Mucosa of stomach (tissue), 1 donor: ENCODE measurements at regions not wholly inside any gene's neighbourhood (a gene's known extent, or its start where the extent isn't known, plus 50 kb on each side); places are given as distances from the start of the nearest gene placed in this dataset.

Experiments used
- H3K27me3 ChIP-seq: one replicate; pipeline ENCODE4 v1.7.0; 2013; ENCODE audit warnings: mild to moderate bottlenecking, low read length; ENCODE audit not compliant: control insufficient read depth, insufficient read depth
- H3K36me3 ChIP-seq: one replicate; pipeline ENCODE4 v1.7.0; 2013; ENCODE audit warnings: low read length; ENCODE audit not compliant: control insufficient read depth, insufficient read depth
- H3K4me1 ChIP-seq: one replicate; pipeline ENCODE4 v1.7.0; 2013; ENCODE audit warnings: mild to moderate bottlenecking, low read length; ENCODE audit not compliant: control insufficient read depth, insufficient read depth
- H3K4me3 ChIP-seq: one replicate; pipeline ENCODE4 v1.7.0; 2013; ENCODE audit warnings: low read length
- H3K9ac ChIP-seq: one replicate; pipeline ENCODE4 v1.7.0; 2013; ENCODE audit warnings: mild to moderate bottlenecking, low read length, moderate library complexity
- H3K9me3 ChIP-seq: one replicate; pipeline ENCODE4 v1.7.0; 2013; ENCODE audit warnings: mild to moderate bottlenecking, low read length, moderate library complexity; ENCODE audit not compliant: control insufficient read depth
- donor health status: Pancreatic carcinoma.

DNA sequence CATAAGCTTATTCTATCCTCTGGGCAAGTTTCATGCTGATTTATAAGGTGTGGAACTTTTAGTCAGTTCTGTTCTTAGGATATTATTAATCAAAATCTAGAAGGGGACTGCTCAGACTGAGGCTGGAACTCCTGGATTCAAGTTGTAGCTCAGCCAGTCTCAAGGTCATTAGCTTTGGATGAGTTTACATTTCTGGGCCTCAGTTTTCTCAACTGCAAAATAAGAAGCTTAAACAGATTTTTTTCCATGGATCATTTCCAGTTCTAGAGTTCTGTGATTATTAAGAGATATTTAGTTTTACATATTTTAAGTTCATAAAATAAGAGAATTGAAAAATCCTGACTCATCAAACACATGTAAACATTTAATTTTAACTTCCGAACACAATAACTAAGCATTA, 442.5 kb upstream of the PKDCC start:
- Histone ChIP-seq H3K9ac (no peak overlapping the region), H3K9me3 (no peaks in the 10 kb centered on the region), H3K4me1 (no peaks in the 10 kb centered on the region), H3K4me3 (no peak overlapping the region), H3K36me3 (no peaks in the 10 kb centered on the region), H3K27me3 (no peaks in the 10 kb centered on the region)

- no peaks in the 10 kb centered on the region for H3K4me1 ChIP-seq
- H3K9ac ChIP-seq, result no peak overlapping the region
- H3K4me3 ChIP-seq, result no peak overlapping the region
- no peaks in the 10 kb centered on the region for H3K9me3 ChIP-seq
- H3K36me3 ChIP-seq, result no peaks in the 10 kb centered on the region
- no peaks in the 10 kb centered on the region for H3K27me3 ChIP-seq
Measured at GRCh38 chr2:41605914-41606313, 441.9 kb upstream of the PKDCC start.

DNA sequence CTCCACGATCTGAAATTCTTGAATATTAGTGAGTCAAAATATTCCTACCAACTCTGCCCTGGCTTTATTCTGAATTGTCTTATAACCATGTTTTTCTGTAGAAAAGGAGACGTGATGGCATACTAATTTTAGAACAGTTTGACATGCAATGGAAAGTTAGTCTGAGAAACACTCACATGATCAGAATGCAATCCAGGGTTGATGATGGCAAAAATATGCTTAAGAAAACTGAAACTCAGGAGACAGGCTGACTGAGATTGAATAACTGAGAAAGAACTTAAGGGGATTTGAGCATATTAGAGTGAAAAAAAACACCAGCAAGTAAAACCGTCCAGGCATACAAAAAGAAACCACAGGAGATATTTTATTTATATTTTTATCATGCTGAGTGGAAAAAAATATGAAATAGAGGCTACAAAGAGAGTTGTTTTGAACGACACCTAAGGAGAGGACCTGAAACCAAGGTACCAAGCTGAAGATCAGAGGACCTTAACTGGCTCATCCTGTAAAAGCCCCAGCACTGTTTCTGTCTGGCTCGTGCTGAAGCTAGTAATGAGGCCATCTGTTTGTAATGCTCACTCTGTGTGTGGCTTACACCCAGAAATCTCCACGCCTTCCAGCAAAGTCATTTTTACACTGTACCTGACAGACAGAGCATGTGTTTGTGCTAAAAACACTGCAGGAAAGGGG, 437.2 kb upstream of the PKDCC start:
- Histone ChIP-seq H3K9ac (no peak overlapping the region), H3K4me3 (no peak overlapping the region), H3K27me3 (no peaks in the 10 kb centered on the region), H3K9me3 (no peaks in the 10 kb centered on the region), H3K4me1 (no peaks in the 10 kb centered on the region), H3K36me3 (no peaks in the 10 kb centered on the region)

DNA sequence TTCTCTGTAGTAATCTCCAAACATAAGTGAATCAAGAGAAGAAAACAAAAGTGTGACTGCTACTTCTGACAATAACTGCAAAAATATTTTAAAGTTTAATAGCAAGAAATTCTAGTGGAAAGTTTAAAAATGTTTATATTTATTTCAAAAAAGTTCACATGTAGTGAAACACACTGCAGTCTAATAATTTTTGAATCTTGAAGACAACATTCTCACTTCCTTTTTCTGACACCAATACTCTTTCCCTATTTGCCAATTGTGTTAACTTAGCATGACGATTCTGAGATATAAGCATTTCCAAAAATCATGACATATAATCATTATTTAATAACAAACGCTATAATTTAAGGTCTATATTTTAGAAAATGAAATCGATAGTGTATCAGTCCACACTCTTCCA, 429.1 kb upstream of the PKDCC start:
- Histone ChIP-seq H3K27me3 (no peaks in the 10 kb centered on the region), H3K9ac (no peak overlapping the region)

GRCh38 chr2:41621095-41621494, 426.7 kb upstream of the PKDCC start:
- Histone ChIP-seq H3K4me1 (no peaks in the 10 kb centered on the region), H3K9ac (no peak overlapping the region), H3K36me3 (no peaks in the 10 kb centered on the region), H3K4me3 (no peak overlapping the region), H3K9me3 (no peaks in the 10 kb centered on the region), H3K27me3 (no peaks in the 10 kb centered on the region)

More for the DNA sequence above, 429.1 kb upstream of the PKDCC start:
- H3K4me3 ChIP-seq, result no peak overlapping the region
- H3K4me1 ChIP-seq, result no peaks in the 10 kb centered on the region
- no peaks in the 10 kb centered on the region for H3K9me3 ChIP-seq
- H3K36me3 ChIP-seq, result no peaks in the 10 kb centered on the region

DNA sequence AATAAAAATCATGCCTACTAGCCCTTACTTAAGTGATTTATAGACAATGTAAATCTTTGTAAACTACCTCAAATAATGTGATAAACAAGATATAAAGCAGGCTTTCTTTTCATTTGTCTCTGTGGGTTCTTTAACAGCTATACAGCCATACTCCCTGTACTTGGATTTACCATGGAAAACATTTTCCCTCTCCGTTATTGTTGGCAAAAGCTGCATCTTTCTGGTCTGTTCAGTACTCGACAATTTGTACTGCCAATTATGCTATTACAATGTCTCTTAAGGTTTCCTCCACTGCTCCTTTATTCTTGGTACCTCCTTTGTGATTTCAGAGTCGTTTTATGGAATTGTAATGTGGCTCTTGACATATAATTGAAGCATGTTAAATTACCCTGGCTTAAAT, 426.3 kb upstream of the PKDCC start:
- H3K9ac ChIP-seq, result no peak overlapping the region
- H3K4me1 ChIP-seq, result no peaks in the 10 kb centered on the region
- H3K27me3 ChIP-seq, result no peaks in the 10 kb centered on the region
- H3K9me3 ChIP-seq, result no peaks in the 10 kb centered on the region
- H3K4me3 ChIP-seq, result no peak overlapping the region
- no peaks in the 10 kb centered on the region for H3K36me3 ChIP-seq

DNA sequence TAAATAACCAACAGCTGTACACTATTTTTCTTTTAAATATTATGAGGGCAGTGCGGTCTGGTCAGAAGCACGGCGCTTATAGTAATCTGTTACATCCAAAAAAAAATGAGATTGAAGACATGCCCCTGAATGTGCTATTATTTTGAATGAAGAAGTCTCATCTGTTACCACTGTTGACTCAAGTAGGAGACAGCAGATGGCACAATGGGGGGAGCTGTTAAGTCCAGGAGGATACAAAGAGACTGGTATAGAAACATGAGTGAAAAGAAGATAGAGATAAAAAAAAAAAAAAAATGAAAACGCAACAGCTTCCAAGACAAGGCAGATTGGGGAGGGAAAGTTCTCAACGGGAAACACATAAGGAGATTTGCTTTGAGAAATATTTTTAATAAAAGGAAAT, 425.5 kb upstream of the PKDCC start:
- no peak overlapping the region for H3K9ac ChIP-seq
- H3K27me3 ChIP-seq, result no peaks in the 10 kb centered on the region
- H3K36me3 ChIP-seq, result no peaks in the 10 kb centered on the region
- no peaks in the 10 kb centered on the region for H3K9me3 ChIP-seq
- H3K4me1 ChIP-seq, result no peaks in the 10 kb centered on the region
- no peak overlapping the region for H3K4me3 ChIP-seq

DNA sequence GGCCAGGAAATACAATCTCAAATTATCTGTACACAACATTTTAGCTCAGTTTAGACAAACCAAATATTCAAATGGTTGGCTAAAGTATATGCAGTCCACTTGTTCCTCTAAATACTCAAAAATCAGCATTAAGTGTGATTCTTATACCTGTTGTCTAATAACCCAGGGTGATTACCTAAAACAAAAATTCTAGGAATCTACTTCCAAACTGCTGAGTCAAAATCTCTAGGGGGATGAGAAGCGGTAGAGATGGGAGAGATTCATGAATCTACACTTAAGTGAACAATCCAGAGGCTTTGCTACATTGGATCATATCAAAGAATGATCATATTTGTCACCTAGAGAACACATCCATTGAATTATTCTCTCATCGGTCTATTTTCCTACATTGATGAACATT, 420.9 kb upstream of the PKDCC start:
- Histone ChIP-seq H3K4me3 (no peak overlapping the region), H3K9ac (no peak overlapping the region), H3K27me3 (no peaks in the 10 kb centered on the region), H3K9me3 (no peaks in the 10 kb centered on the region), H3K36me3 (no peaks in the 10 kb centered on the region), H3K4me1 (no peaks in the 10 kb centered on the region)

DNA sequence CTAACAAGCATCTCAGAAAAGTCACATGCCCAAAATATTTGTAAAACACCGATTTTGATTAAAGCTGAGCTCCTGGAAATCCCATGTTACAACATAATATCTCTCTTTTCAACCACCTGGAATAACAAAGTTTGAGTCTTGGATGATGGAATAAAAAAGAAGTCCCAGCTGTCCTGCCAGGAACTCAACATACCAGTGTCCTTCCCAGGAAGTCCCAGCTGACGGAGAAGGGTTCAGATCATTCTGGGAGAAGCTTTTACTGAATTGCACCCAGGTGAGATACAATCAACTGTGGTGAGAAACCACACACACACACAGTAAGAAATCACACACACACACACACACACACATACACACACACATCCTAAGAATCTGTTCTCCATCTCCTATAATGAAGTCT, 413.1 kb upstream of the PKDCC start:
- no peaks in the 10 kb centered on the region for H3K9me3 ChIP-seq
- H3K27me3 ChIP-seq, result no peaks in the 10 kb centered on the region
- no peak overlapping the region for H3K4me3 ChIP-seq
- H3K4me1 ChIP-seq, result no peaks in the 10 kb centered on the region
- no peak overlapping the region for H3K9ac ChIP-seq
- no peaks in the 10 kb centered on the region for H3K36me3 ChIP-seq

DNA sequence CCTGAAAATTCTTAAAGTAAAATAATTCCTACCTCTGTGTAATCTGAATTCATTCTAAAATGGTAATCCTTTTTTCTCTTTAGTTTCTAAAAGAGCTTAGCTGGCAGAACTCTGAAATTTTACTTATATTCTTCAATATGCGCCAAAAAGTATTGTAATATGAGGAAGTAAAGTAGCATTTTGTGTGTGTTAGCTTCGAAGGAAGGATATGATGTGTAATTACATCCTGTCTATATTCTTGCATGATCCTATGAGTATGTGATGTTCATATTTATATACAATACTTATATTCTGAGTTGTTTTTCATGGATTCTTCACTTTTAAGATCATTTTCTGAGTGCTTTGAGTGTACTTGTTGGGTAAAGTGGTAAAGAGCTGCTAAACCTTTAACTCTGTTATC, 402.9 kb upstream of the PKDCC start:
- H3K9me3 ChIP-seq, result no peaks in the 10 kb centered on the region
- no peaks in the 10 kb centered on the region for H3K27me3 ChIP-seq
- no peak overlapping the region for H3K9ac ChIP-seq
- H3K36me3 ChIP-seq, result no peaks in the 10 kb centered on the region
- no peaks in the 10 kb centered on the region for H3K4me1 ChIP-seq
- H3K4me3 ChIP-seq, result no peak overlapping the region

- H3K36me3 ChIP-seq, result no peaks in the 10 kb centered on the region
- no peaks in the 10 kb centered on the region for H3K27me3 ChIP-seq
- no peak overlapping the region for H3K9ac ChIP-seq
- H3K9me3 ChIP-seq, result no peaks in the 10 kb centered on the region
- H3K4me1 ChIP-seq, result no peaks in the 10 kb centered on the region
- no peak overlapping the region for H3K4me3 ChIP-seq
Measured at GRCh38 chr2:41647468-41648050, 400.3 kb upstream of the PKDCC start.

DNA sequence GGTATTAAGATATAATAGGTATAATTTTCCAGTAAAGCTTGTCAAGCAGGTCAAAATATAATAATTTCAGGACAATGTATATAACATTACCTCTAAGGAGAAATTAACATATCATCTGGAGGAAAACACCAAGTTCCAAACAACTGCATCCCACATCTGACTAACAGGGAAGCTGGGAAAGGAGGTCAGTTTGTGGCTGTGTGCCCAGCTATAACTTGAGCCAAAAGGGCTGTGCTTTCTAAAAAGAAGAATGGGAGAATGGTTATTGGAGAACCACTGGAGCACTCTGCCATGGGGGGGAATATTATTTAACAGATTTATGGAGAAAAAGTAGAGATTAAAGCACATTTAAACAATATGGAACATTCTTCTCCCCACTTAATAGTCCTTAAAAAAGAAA, 390.6 kb upstream of the PKDCC start:
- Histone ChIP-seq H3K9me3 (no peaks in the 10 kb centered on the region), H3K27me3 (no peaks in the 10 kb centered on the region), H3K36me3 (no peaks in the 10 kb centered on the region), H3K4me3 (no peak overlapping the region), H3K9ac (no peak overlapping the region), H3K4me1 (no peaks in the 10 kb centered on the region)

- H3K4me3 ChIP-seq, result no peak overlapping the region
- no peak overlapping the region for H3K9ac ChIP-seq
- no peaks in the 10 kb centered on the region for H3K4me1 ChIP-seq
- H3K36me3 ChIP-seq, result no peaks in the 10 kb centered on the region
- no peaks in the 10 kb centered on the region for H3K9me3 ChIP-seq
- H3K27me3 ChIP-seq, result no peaks in the 10 kb centered on the region
Measured at GRCh38 chr2:41659758-41660157, 388.1 kb upstream of the PKDCC start.
